GM18861 (cell line): ENCODE measurements at regions not wholly inside any gene's neighbourhood (a gene's known extent, or its start where the extent isn't known, plus 50 kb on each side); places are given as distances from the start of the nearest gene placed in this dataset.
A peak's percentile ranks its signal among the peaks of the same experiment; 100 is the strongest.

Source experiments
- ATAC-seq: cut with Tn5 transposase; IDR thresholded peaks from one replicate; pipeline ENCODE4 v1.9.1; 2021; ENCODE audit not compliant: unreplicated experiment

GRCh38 chr7:116083796-116084195, 53.2 kb upstream of the TFEC start:
- no peak for ATAC-seq

GRCh38 chr7:116086547-116087045, 56.0 kb upstream of the TFEC start:
- no peak for ATAC-seq

- no peak for ATAC-seq
Observed at GRCh38 chr7:116087291-116087690, 56.7 kb upstream of the TFEC start.

GRCh38 chr7:116087984-116088383, 57.4 kb upstream of the TFEC start:
- no peak for ATAC-seq

- no peak for ATAC-seq
Observed at GRCh38 chr7:116089293-116089692, 58.7 kb upstream of the TFEC start.

GRCh38 chr7:116093516-116094301, 63.1 kb upstream of the TFEC start:
- no peak for ATAC-seq

GRCh38 chr7:116095396-116095795, 64.8 kb upstream of the TFEC start:
- ATAC-seq: no peak

- peak; percentile 47 for ATAC-seq
Observed at GRCh38 chr7:116097365-116098009, 66.9 kb upstream of the TFEC start.

GRCh38 chr7:116098175-116098574, 67.6 kb upstream of the TFEC start:
- no peak for ATAC-seq

GRCh38 chr7:116100626-116101025, 70.1 kb upstream of the TFEC start:
- no peak for ATAC-seq

- ATAC-seq: no peak
Observed at GRCh38 chr7:116101704-116102103, 71.1 kb upstream of the TFEC start.

GRCh38 chr7:116111475-116111874, 80.9 kb upstream of the TFEC start:
- no peak for ATAC-seq

- no peak for ATAC-seq
Observed at GRCh38 chr7:116113310-116113709, 82.7 kb upstream of the TFEC start.

- ATAC-seq: no peak
Observed at GRCh38 chr7:116120839-116121238, 89.5 kb upstream of the TES start.

- peak; percentile 79 for ATAC-seq
Observed at GRCh38 chr7:116122972-116123595, 87.3 kb upstream of the TES start.

- no peak for ATAC-seq
Observed at GRCh38 chr7:116128139-116128538, 82.2 kb upstream of the TES start.

- ATAC-seq: no peak
Observed at GRCh38 chr7:116135306-116135705, 75.0 kb upstream of the TES start.

- ATAC-seq: peak; percentile 98
Observed at GRCh38 chr7:116138202-116138801, 72.0 kb upstream of the TES start.

- no peak for ATAC-seq
Observed at GRCh38 chr7:116139007-116139406, 71.3 kb upstream of the TES start.

- no peak for ATAC-seq
Observed at GRCh38 chr7:116139807-116140206, 70.5 kb upstream of the TES start.

GRCh38 chr7:116142374-116142773, 68.0 kb upstream of the TES start:
- no peak for ATAC-seq

- no peak for ATAC-seq
Observed at GRCh38 chr7:116142850-116143249, 67.5 kb upstream of the TES start.
